ENCODE measurements at regions not wholly inside any gene's neighbourhood (a gene's known extent, or its start where the extent isn't known, plus 50 kb on each side); places are given as distances from the start of the nearest gene placed in this dataset.
"Not testable (repeated sequence)": the region's sequence is repeated elsewhere in the genome, so short reads cannot be mapped to it uniquely, and the experiment has no call there.

- DNase-seq (ENCODE audit: low spot score); intact Hi-C loops (cut with micrococcal nuclease); H3K36me3 Mint-ChIP-seq (ENCODE audit: low read depth); H3K9me3 Mint-ChIP-seq; H3K27ac Mint-ChIP-seq; H3K4me1 Mint-ChIP-seq (ENCODE audit: low read depth); H3K4me3 Mint-ChIP-seq (ENCODE audit: low read depth); H3K27me3 Mint-ChIP-seq (ENCODE audit: low read depth): not testable (repeated sequence)
Measured at GRCh38 chr3:110367289-110367688, 704.3 kb upstream of the NECTIN3 start.

GRCh38 chr3:110375751-110376518 lies 695.7 kb upstream of the NECTIN3 start:
- intact Hi-C loops (cut with micrococcal nuclease): no loop called here
- Mint-ChIP-seq H3K36me3 (ENCODE audit: low read depth) (no peaks in the 10 kb centered on the region), H3K27ac (no peak overlapping the region), H3K9me3 (no peaks in the 10 kb centered on the region), H3K4me1 (ENCODE audit: low read depth) (no peaks in the 10 kb centered on the region), H3K4me3 (ENCODE audit: low read depth) (no peak overlapping the region), H3K27me3 (ENCODE audit: low read depth) (no peaks in the 10 kb centered on the region)
- DNase-seq (ENCODE audit: low spot score): no peak

GRCh38 chr3:110378481-110378880 lies 693.1 kb upstream of the NECTIN3 start:
- no peaks in the 10 kb centered on the region for H3K27me3 Mint-ChIP-seq (ENCODE audit: low read depth)
- no peak for DNase-seq (ENCODE audit: low spot score)
- H3K36me3 Mint-ChIP-seq (ENCODE audit: low read depth): no peaks in the 10 kb centered on the region
- H3K4me3 Mint-ChIP-seq (ENCODE audit: low read depth): no peak overlapping the region
- H3K9me3 Mint-ChIP-seq: no peaks in the 10 kb centered on the region
- H3K27ac Mint-ChIP-seq: no peak overlapping the region
- no peaks in the 10 kb centered on the region for H3K4me1 Mint-ChIP-seq (ENCODE audit: low read depth)
- intact Hi-C loops (cut with micrococcal nuclease): no loop called here

- DNase-seq (ENCODE audit: low spot score): no peak
- intact Hi-C loops (cut with micrococcal nuclease): no loop called here
- Mint-ChIP-seq H3K4me3 (ENCODE audit: low read depth) (no peak overlapping the region), H3K27ac (no peak overlapping the region), H3K36me3 (ENCODE audit: low read depth) (no peaks in the 10 kb centered on the region), H3K27me3 (ENCODE audit: low read depth) (no peaks in the 10 kb centered on the region), H3K9me3 (no peaks in the 10 kb centered on the region), H3K4me1 (ENCODE audit: low read depth) (no peaks in the 10 kb centered on the region)
Measured at GRCh38 chr3:110381992-110382391, 689.6 kb upstream of the NECTIN3 start.

DNA sequence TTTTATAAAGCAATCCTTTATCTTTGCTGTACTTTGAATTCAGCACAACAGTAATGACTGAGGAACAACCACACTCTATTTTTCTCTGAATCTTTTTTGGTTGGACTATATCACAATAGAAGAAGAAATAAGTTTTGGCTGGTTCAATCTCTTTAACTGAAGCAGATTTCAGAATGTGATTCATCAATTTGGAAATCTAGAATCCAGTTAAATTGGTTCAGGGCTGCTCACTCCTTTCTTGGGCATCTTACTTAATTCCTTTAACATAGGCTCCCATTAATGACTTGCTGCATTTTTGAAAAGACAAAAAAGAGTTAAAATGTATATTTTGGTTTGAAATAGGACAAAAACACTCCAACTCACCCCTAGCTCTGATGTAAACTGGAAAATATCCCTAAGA lies 688.3 kb upstream of the NECTIN3 start:
- Mint-ChIP-seq H3K36me3 (ENCODE audit: low read depth) (no peaks in the 10 kb centered on the region), H3K4me3 (ENCODE audit: low read depth) (no peak overlapping the region), H3K9me3 (no peaks in the 10 kb centered on the region), H3K27me3 (ENCODE audit: low read depth) (no peaks in the 10 kb centered on the region), H3K27ac (no peak overlapping the region), H3K4me1 (ENCODE audit: low read depth) (no peaks in the 10 kb centered on the region)
- intact Hi-C loops (cut with micrococcal nuclease): no loop called here
- no peak for DNase-seq (ENCODE audit: low spot score)

GRCh38 chr3:110384601-110385000 lies 687.0 kb upstream of the NECTIN3 start:
- no peak for DNase-seq (ENCODE audit: low spot score)
- H3K4me3 Mint-ChIP-seq (ENCODE audit: low read depth): no peak overlapping the region

DNA sequence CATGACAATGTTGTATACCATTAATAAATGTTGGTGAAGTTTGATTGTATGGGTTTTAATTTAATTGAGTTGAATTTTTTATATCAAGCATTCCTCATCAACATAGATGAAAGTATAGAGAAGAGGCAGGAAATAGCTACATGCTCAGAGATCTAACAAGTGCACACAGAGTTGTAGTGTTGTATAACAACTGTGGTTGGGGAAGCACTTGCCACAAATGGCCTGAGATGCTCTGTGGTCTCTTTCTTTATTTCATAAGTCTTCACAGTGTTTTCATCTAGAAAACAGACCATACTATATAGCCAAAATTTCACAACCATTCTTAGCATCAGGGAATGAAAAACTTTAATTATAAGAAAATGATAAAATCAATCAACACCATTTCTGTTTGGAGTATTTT lies 682.6 kb upstream of the NECTIN3 start:
- H3K4me1 Mint-ChIP-seq (ENCODE audit: low read depth): no peaks in the 10 kb centered on the region
- H3K9me3 Mint-ChIP-seq: no peaks in the 10 kb centered on the region
- no peaks in the 10 kb centered on the region for H3K27me3 Mint-ChIP-seq (ENCODE audit: low read depth)
- intact Hi-C loops (cut with micrococcal nuclease): no loop called here
- no peak for DNase-seq (ENCODE audit: low spot score)
- H3K27ac Mint-ChIP-seq: no peak overlapping the region
- no peaks in the 10 kb centered on the region for H3K36me3 Mint-ChIP-seq (ENCODE audit: low read depth)
- H3K4me3 Mint-ChIP-seq (ENCODE audit: low read depth): no peak overlapping the region

More at GRCh38 chr3:110384601-110385000, 687.0 kb upstream of the NECTIN3 start:
- Mint-ChIP-seq H3K27ac (no peak overlapping the region), H3K4me1 (ENCODE audit: low read depth) (no peaks in the 10 kb centered on the region), H3K9me3 (no peaks in the 10 kb centered on the region), H3K27me3 (ENCODE audit: low read depth) (no peaks in the 10 kb centered on the region), H3K36me3 (ENCODE audit: low read depth) (no peaks in the 10 kb centered on the region)
- intact Hi-C loops (cut with micrococcal nuclease): no loop called here

DNA sequence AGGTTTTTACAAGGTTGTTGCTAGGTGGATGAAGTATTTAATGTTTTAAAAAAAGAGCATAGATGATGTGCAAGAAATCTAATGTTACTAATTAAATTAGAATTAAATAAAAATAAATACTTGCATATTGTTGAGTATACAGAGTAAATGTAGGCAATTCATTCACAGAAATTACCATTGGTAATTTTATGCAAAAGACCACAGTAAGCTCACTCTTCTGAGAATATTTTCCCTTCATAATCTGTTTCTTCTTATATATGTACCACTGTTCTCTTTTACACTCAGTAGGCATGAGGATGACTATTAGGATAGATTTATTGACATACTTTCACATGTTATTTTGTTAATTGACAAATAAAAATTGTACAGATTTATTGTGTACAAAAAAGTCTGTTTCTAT lies 681.2 kb upstream of the NECTIN3 start:
- no peak overlapping the region for H3K27ac Mint-ChIP-seq
- DNase-seq (ENCODE audit: low spot score): no peak
- H3K9me3 Mint-ChIP-seq: no peaks in the 10 kb centered on the region
- intact Hi-C loops (cut with micrococcal nuclease): no loop called here
- H3K4me3 Mint-ChIP-seq (ENCODE audit: low read depth): no peak overlapping the region
- no peaks in the 10 kb centered on the region for H3K27me3 Mint-ChIP-seq (ENCODE audit: low read depth)
- H3K4me1 Mint-ChIP-seq (ENCODE audit: low read depth): no peaks in the 10 kb centered on the region
- no peaks in the 10 kb centered on the region for H3K36me3 Mint-ChIP-seq (ENCODE audit: low read depth)

GRCh38 chr3:110391042-110391441 lies 680.6 kb upstream of the NECTIN3 start:
- Mint-ChIP-seq H3K4me1 (ENCODE audit: low read depth) (no peaks in the 10 kb centered on the region), H3K4me3 (ENCODE audit: low read depth) (no peak overlapping the region), H3K27ac (no peak overlapping the region), H3K27me3 (ENCODE audit: low read depth) (no peaks in the 10 kb centered on the region), H3K9me3 (no peaks in the 10 kb centered on the region), H3K36me3 (ENCODE audit: low read depth) (no peaks in the 10 kb centered on the region)
- DNase-seq (ENCODE audit: low spot score): no peak
- intact Hi-C loops (cut with micrococcal nuclease): no loop called here

GRCh38 chr3:110391640-110392395 lies 679.8 kb upstream of the NECTIN3 start:
- no peak overlapping the region for H3K4me3 Mint-ChIP-seq (ENCODE audit: low read depth)
- DNase-seq (ENCODE audit: low spot score): no peak
- H3K9me3 Mint-ChIP-seq: no peaks in the 10 kb centered on the region
- no peak overlapping the region for H3K27ac Mint-ChIP-seq
- intact Hi-C loops (cut with micrococcal nuclease): no loop called here
- no peaks in the 10 kb centered on the region for H3K27me3 Mint-ChIP-seq (ENCODE audit: low read depth)
- H3K4me1 Mint-ChIP-seq (ENCODE audit: low read depth): no peaks in the 10 kb centered on the region
- H3K36me3 Mint-ChIP-seq (ENCODE audit: low read depth): no peaks in the 10 kb centered on the region

DNA sequence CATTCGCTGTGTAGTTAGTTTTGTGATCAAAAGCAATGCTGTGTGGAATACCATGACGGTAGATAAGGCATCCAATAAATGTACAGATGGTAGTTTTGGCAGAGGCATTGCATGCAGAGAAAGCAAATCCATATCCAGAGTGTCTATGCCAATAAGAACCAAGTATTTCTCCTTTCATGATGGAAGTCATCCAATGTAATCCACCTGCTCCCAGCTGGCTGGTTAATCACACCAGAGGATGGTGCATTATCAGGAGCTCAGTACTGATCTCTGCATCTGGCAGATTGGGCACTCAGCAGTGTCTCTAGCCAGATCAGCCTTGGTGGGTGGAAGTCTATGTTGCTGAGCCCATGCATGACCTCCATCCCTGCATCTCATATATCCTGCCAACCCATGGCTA lies 677.7 kb upstream of the NECTIN3 start:
- no peak overlapping the region for H3K27ac Mint-ChIP-seq
- H3K4me1 Mint-ChIP-seq (ENCODE audit: low read depth): no peaks in the 10 kb centered on the region
- intact Hi-C loops (cut with micrococcal nuclease): no loop called here
- no peak overlapping the region for H3K4me3 Mint-ChIP-seq (ENCODE audit: low read depth)
- no peaks in the 10 kb centered on the region for H3K9me3 Mint-ChIP-seq
- no peak for DNase-seq (ENCODE audit: low spot score)
- no peaks in the 10 kb centered on the region for H3K36me3 Mint-ChIP-seq (ENCODE audit: low read depth)
- H3K27me3 Mint-ChIP-seq (ENCODE audit: low read depth): no peaks in the 10 kb centered on the region

- intact Hi-C loops (cut with micrococcal nuclease): no loop called here
- Mint-ChIP-seq H3K27ac (no peak overlapping the region), H3K4me3 (ENCODE audit: low read depth) (no peak overlapping the region), H3K27me3 (ENCODE audit: low read depth) (no peaks in the 10 kb centered on the region), H3K36me3 (ENCODE audit: low read depth) (no peaks in the 10 kb centered on the region), H3K9me3 (no peaks in the 10 kb centered on the region), H3K4me1 (ENCODE audit: low read depth) (no peaks in the 10 kb centered on the region)
- DNase-seq (ENCODE audit: low spot score): no peak
Measured at GRCh38 chr3:110397115-110397514, 674.5 kb upstream of the NECTIN3 start.

DNA sequence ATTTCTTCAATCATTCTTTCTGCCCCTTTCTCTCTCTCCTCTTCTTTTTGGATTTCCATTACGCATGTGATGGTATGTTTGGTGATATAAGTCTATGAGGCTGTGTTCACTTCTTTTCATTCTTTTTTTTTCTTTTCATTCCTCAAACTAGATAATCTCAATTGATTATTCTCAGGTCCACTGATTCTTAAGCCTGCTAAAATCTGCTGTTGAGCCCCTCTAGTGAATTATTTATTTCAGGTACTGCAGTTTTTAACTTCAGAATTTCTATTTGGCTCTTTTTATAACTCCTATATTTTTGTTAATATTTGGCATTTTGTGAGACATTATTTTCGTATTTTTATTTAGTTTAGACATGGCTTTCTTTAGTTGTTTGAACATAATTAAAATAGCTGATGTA lies 671.3 kb upstream of the NECTIN3 start:
- Mint-ChIP-seq H3K4me1 (ENCODE audit: low read depth) (no peaks in the 10 kb centered on the region), H3K27me3 (ENCODE audit: low read depth) (no peaks in the 10 kb centered on the region), H3K27ac (no peak overlapping the region), H3K36me3 (ENCODE audit: low read depth) (no peaks in the 10 kb centered on the region), H3K9me3 (no peaks in the 10 kb centered on the region), H3K4me3 (ENCODE audit: low read depth) (no peak overlapping the region)
- intact Hi-C loops (cut with micrococcal nuclease): no loop called here
- DNase-seq (ENCODE audit: low spot score): no peak
